NCI-H82 treated with DMSO at 0.1 percent for 48 hours (cell line): ENCODE measurements at regions not wholly inside any gene's neighbourhood (a gene's known extent, or its start where the extent isn't known, plus 50 kb on each side); places are given as distances from the start of the nearest gene placed in this dataset.
A peak's percentile ranks its signal among the peaks of the same experiment; 100 is the strongest.

Source experiments
- DNase-seq: peaks from one replicate; lab custom pipeline; 2025; ENCODE audit not compliant: unreplicated experiment; lab: John Stamatoyannopoulos, UW

GRCh38 chr10:31143331-31143935 lies 111.8 kb upstream of the ZNF438 start:
- DNase-seq: no peak

- no peak for DNase-seq
Observed at GRCh38 chr10:31145986-31146385, 114.3 kb upstream of the ZNF438 start.

- DNase-seq: no peak
Observed at GRCh38 chr10:31146491-31147209, 115.0 kb upstream of the ZNF438 start.

GRCh38 chr10:31147210-31147608 lies 115.5 kb upstream of the ZNF438 start:
- DNase-seq: no peak

- DNase-seq: no peak
Observed at GRCh38 chr10:31148951-31149350, 117.3 kb upstream of the ZNF438 start.

- no peak for DNase-seq
Observed at GRCh38 chr10:31149835-31150512, 118.3 kb upstream of the ZNF438 start.

GRCh38 chr10:31151301-31151700 lies 119.6 kb upstream of the ZNF438 start:
- no peak for DNase-seq

- no peak for DNase-seq
Observed at GRCh38 chr10:31152421-31153135, 120.9 kb upstream of the ZNF438 start.

GRCh38 chr10:31153161-31153560 lies 121.5 kb upstream of the ZNF438 start:
- DNase-seq: no peak

GRCh38 chr10:31153692-31154091 lies 122.0 kb upstream of the ZNF438 start:
- DNase-seq: no peak

GRCh38 chr10:31154996-31155395 lies 123.3 kb upstream of the ZNF438 start:
- DNase-seq: no peak

- no peak for DNase-seq
Observed at GRCh38 chr10:31157123-31158010, 125.7 kb upstream of the ZNF438 start.

- DNase-seq: no peak
Observed at GRCh38 chr10:31158011-31158658, 126.5 kb upstream of the ZNF438 start.

- DNase-seq: no peak
Observed at GRCh38 chr10:31166606-31167005, 134.9 kb upstream of the ZNF438 start.

GRCh38 chr10:31170636-31171035 lies 139.0 kb upstream of the ZNF438 start:
- no peak for DNase-seq

GRCh38 chr10:31171402-31172083 lies 139.9 kb upstream of the ZNF438 start:
- peak; percentile 76 for DNase-seq

GRCh38 chr10:31172925-31173324 lies 141.3 kb upstream of the ZNF438 start:
- DNase-seq: no peak

- no peak for DNase-seq
Observed at GRCh38 chr10:31173752-31174151, 142.1 kb upstream of the ZNF438 start.

- DNase-seq: no peak
Observed at GRCh38 chr10:31179091-31179680, 139.8 kb upstream of the ZEB1 start.
